HCT116 (cell line): ENCODE measurements at regions not wholly inside any gene's neighbourhood (a gene's known extent, or its start where the extent isn't known, plus 50 kb on each side); places are given as distances from the start of the nearest gene placed in this dataset.

Experiments used
- CEBPB ChIP-seq: IDR thresholded peaks from 2 replicates; pipeline ENCODE4 v1.6.1; 2012; ENCODE audit warnings: low read depth
- EZH2 ChIP-seq: fragments of 200-600 bp; sonication (generic); IDR thresholded peaks from 2 replicates; pipeline ENCODE4 v1.6.1; 2017; ENCODE audit warnings: antibody characterized with exemption, mixed run types
- JUND ChIP-seq: IDR thresholded peaks from 2 replicates; pipeline ENCODE4 v1.6.1; 2012
- POLR2A ChIP-seq: IDR thresholded peaks from 2 replicates; pipeline ENCODE4 v1.7.0; 2011; ENCODE audit warnings: borderline replicate concordance; ENCODE audit not compliant: insufficient read depth, insufficient read length; ENCODE audit errors: extremely low read depth
- POLR2AphosphoS5 ChIP-seq: IDR thresholded peaks from 2 replicates; pipeline ENCODE4 v1.6.1; 2011; ENCODE audit warnings: mild to moderate bottlenecking, low read depth, low read length, moderate library complexity
- RAD21 ChIP-seq: IDR thresholded peaks from 2 replicates; pipeline ENCODE4 v1.6.1; 2012; ENCODE audit warnings: low read depth, mild to moderate bottlenecking
- YY1 ChIP-seq: IDR thresholded peaks from 2 replicates; pipeline ENCODE4 v1.6.1; 2011; ENCODE audit warnings: low read length, low read depth, moderate library complexity, mild to moderate bottlenecking; ENCODE audit not compliant: insufficient replicate concordance; ENCODE audit errors: extremely low read depth
- ZNF274 ChIP-seq: fragments of 200-500 bp; sonication (Bioruptor generic); IDR thresholded peaks from 2 replicates; pipeline ENCODE4 v1.6.1; 2014; ENCODE audit warnings: mild to moderate bottlenecking, low read depth, low read length, inconsistent platforms
- TF ChIP-seq, protein P1 (sequence below), 3 experiments: fragments of 200-600 bp in 1 of 3; sonication (generic) in 1 of 3; IDR thresholded peaks in 2 of 3; conservative IDR thresholded peaks in 1 of 3; 2 replicates each; pipeline ENCODE4 v1.5.1; 2012 to 2017; ENCODE audit warnings: low read depth in 2 of 3, low read length in 2 of 3, antibody characterized with exemption in 1 of 3, borderline replicate concordance in 1 of 3, control low read depth in 1 of 3, mild to moderate bottlenecking in 1 of 3, mixed read lengths in 1 of 3, mixed run types in 1 of 3, moderate library complexity in 1 of 3; ENCODE audit not compliant: insufficient read depth in 1 of 3
- TF ChIP-seq, protein P2 (sequence below): IDR thresholded peaks from 2 replicates; pipeline ENCODE4 v1.6.1; 2012; ENCODE audit warnings: low read depth
- TF ChIP-seq, protein P3 (sequence below): IDR thresholded peaks from 2 replicates; pipeline ENCODE4 v1.6.1; 2011; ENCODE audit warnings: mild to moderate bottlenecking, low read length, moderate library complexity; ENCODE audit not compliant: insufficient replicate concordance; ENCODE audit errors: extremely low read depth
- TF ChIP-seq, protein P4 (sequence below): IDR thresholded peaks from 2 replicates; pipeline ENCODE4 v1.6.1; 2012

DNA sequence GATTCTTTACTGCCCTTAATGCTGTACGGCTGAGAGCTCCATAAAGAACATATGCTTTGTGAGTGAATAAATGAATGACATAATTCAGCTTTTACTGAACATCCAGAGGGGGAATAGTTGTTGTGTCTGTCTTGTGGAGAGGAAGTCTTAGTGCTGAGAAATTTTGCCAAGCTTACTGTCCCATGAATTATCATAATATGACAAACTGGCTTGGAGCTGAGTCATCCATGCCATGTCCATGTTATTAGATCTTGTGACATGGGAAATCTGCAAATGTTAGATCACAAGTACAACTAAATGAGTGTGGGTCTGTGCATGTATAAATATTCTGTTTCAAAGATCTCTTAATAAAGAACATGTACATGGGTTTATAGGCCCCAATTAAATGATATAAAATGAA lies 350.4 kb downstream of the BMP4 start:
- TF ChIP-seq, protein P1, sequence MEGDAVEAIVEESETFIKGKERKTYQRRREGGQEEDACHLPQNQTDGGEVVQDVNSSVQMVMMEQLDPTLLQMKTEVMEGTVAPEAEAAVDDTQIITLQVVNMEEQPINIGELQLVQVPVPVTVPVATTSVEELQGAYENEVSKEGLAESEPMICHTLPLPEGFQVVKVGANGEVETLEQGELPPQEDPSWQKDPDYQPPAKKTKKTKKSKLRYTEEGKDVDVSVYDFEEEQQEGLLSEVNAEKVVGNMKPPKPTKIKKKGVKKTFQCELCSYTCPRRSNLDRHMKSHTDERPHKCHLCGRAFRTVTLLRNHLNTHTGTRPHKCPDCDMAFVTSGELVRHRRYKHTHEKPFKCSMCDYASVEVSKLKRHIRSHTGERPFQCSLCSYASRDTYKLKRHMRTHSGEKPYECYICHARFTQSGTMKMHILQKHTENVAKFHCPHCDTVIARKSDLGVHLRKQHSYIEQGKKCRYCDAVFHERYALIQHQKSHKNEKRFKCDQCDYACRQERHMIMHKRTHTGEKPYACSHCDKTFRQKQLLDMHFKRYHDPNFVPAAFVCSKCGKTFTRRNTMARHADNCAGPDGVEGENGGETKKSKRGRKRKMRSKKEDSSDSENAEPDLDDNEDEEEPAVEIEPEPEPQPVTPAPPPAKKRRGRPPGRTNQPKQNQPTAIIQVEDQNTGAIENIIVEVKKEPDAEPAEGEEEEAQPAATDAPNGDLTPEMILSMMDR (IDR thresholded peaks at IDR 0.05 in 2 of 3, conservative IDR thresholded peaks at IDR 0.05 in 1 of 3; ENCODE audit: borderline replicate concordance in 1 of 3, insufficient read depth in 1 of 3, low read depth in 2 of 3, low read length in 2 of 3) = no peak
- TF ChIP-seq JUND = no peak
- TF ChIP-seq POLR2AphosphoS5 = no peak
- no peak for TF ChIP-seq POLR2A
- TF ChIP-seq ZNF274 = no peak
- no peak for TF ChIP-seq CEBPB
- TF ChIP-seq YY1 = no peak
- TF ChIP-seq, protein P2, sequence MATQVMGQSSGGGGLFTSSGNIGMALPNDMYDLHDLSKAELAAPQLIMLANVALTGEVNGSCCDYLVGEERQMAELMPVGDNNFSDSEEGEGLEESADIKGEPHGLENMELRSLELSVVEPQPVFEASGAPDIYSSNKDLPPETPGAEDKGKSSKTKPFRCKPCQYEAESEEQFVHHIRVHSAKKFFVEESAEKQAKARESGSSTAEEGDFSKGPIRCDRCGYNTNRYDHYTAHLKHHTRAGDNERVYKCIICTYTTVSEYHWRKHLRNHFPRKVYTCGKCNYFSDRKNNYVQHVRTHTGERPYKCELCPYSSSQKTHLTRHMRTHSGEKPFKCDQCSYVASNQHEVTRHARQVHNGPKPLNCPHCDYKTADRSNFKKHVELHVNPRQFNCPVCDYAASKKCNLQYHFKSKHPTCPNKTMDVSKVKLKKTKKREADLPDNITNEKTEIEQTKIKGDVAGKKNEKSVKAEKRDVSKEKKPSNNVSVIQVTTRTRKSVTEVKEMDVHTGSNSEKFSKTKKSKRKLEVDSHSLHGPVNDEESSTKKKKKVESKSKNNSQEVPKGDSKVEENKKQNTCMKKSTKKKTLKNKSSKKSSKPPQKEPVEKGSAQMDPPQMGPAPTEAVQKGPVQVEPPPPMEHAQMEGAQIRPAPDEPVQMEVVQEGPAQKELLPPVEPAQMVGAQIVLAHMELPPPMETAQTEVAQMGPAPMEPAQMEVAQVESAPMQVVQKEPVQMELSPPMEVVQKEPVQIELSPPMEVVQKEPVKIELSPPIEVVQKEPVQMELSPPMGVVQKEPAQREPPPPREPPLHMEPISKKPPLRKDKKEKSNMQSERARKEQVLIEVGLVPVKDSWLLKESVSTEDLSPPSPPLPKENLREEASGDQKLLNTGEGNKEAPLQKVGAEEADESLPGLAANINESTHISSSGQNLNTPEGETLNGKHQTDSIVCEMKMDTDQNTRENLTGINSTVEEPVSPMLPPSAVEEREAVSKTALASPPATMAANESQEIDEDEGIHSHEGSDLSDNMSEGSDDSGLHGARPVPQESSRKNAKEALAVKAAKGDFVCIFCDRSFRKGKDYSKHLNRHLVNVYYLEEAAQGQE = no peak
- TF ChIP-seq RAD21 = no peak
- TF ChIP-seq EZH2 = no peak
- TF ChIP-seq, protein P3, sequence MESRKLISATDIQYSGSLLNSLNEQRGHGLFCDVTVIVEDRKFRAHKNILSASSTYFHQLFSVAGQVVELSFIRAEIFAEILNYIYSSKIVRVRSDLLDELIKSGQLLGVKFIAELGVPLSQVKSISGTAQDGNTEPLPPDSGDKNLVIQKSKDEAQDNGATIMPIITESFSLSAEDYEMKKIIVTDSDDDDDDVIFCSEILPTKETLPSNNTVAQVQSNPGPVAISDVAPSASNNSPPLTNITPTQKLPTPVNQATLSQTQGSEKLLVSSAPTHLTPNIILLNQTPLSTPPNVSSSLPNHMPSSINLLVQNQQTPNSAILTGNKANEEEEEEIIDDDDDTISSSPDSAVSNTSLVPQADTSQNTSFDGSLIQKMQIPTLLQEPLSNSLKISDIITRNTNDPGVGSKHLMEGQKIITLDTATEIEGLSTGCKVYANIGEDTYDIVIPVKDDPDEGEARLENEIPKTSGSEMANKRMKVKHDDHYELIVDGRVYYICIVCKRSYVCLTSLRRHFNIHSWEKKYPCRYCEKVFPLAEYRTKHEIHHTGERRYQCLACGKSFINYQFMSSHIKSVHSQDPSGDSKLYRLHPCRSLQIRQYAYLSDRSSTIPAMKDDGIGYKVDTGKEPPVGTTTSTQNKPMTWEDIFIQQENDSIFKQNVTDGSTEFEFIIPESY = no peak
- TF ChIP-seq, protein P4, sequence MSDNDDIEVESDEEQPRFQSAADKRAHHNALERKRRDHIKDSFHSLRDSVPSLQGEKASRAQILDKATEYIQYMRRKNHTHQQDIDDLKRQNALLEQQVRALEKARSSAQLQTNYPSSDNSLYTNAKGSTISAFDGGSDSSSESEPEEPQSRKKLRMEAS = no peak
